Astrocyte (in vitro differentiated cells and primary cell): ENCODE measurements at regions not wholly inside any gene's neighbourhood (a gene's known extent, or its start where the extent isn't known, plus 50 kb on each side); places are given as distances from the start of the nearest gene placed in this dataset.

Experiments used
- DNase-seq: peaks from one replicate; pipeline ENCODE4 v3.0.0-alpha.2; 2010; ENCODE audit warnings: low read depth
- FAIRE-seq: peaks from 2 replicates; lab custom pipeline; 2011; peaks lifted over from hg19 to GRCh38; lab: Jason Lieb, UNC
- H2AFZ ChIP-seq: 2 replicates; pipeline ENCODE4 v1.6.0; 2012; ENCODE audit warnings: low read depth, low read length, inconsistent platforms
- H3K27ac ChIP-seq: 2 replicates; pipeline ENCODE4 v1.5.1; 2011; ENCODE audit warnings: low read depth, low read length, inconsistent platforms
- H3K27me3 ChIP-seq: 2 replicates; pipeline ENCODE4 v1.6.0; 2011; ENCODE audit warnings: low read length, inconsistent platforms; ENCODE audit not compliant: insufficient read depth
- H3K36me3 ChIP-seq: 2 replicates; pipeline ENCODE4 v1.5.1; 2011; ENCODE audit warnings: low read length, inconsistent platforms; ENCODE audit not compliant: insufficient read depth
- H3K4me1 ChIP-seq: 2 replicates; pipeline ENCODE4 v1.5.1; 2011; ENCODE audit warnings: low read length, inconsistent platforms; ENCODE audit not compliant: insufficient read depth
- H3K4me2 ChIP-seq: 2 replicates; pipeline ENCODE4 v1.6.0; 2012; ENCODE audit warnings: low read length, inconsistent platforms
- H3K4me3 ChIP-seq: 2 replicates; pipeline ENCODE4 v1.5.1; 2011; ENCODE audit warnings: low read depth, mild to moderate bottlenecking, low read length, inconsistent platforms; ENCODE audit not compliant: insufficient read depth
- H3K79me2 ChIP-seq: 2 replicates; pipeline ENCODE4 v1.6.0; 2012; ENCODE audit warnings: mild to moderate bottlenecking, low read length, inconsistent platforms; ENCODE audit not compliant: insufficient read depth
- H3K9ac ChIP-seq: 2 replicates; pipeline ENCODE4 v1.6.0; 2012; ENCODE audit warnings: mild to moderate bottlenecking, low read length, inconsistent platforms
- H3K9me3 ChIP-seq: 2 replicates; pipeline ENCODE4 v1.5.1; 2012; ENCODE audit warnings: low read depth, mild to moderate bottlenecking, low read length, inconsistent platforms; ENCODE audit not compliant: insufficient read depth
- H4K20me1 ChIP-seq: 2 replicates; pipeline ENCODE4 v1.6.0; 2012; ENCODE audit warnings: low read length, inconsistent platforms; ENCODE audit not compliant: insufficient read depth
- H3K27ac Mint-ChIP-seq: one replicate; pipeline ENCODE4 v1.8.0; 2021; ENCODE audit warnings: mild to moderate bottlenecking, mixed read lengths; ENCODE audit not compliant: unreplicated experiment
- H3K27me3 Mint-ChIP-seq: one replicate; pipeline ENCODE4 v1.8.0; 2021; ENCODE audit warnings: low read depth, mixed read lengths; ENCODE audit not compliant: unreplicated experiment
- H3K36me3 Mint-ChIP-seq: one replicate; pipeline ENCODE4 v1.8.0; 2021; ENCODE audit warnings: low read depth, mixed read lengths; ENCODE audit not compliant: unreplicated experiment
- H3K4me1 Mint-ChIP-seq: one replicate; pipeline ENCODE4 v1.8.0; 2021; ENCODE audit warnings: low read depth, mixed read lengths; ENCODE audit not compliant: unreplicated experiment
- H3K4me3 Mint-ChIP-seq: one replicate; pipeline ENCODE4 v1.8.0; 2021; ENCODE audit warnings: mild to moderate bottlenecking, moderate library complexity, mixed read lengths; ENCODE audit not compliant: unreplicated experiment
- H3K9me3 Mint-ChIP-seq: one replicate; pipeline ENCODE4 v1.8.0; 2021; ENCODE audit warnings: mild to moderate bottlenecking, mixed read lengths; ENCODE audit not compliant: unreplicated experiment
- EZH2 ChIP-seq: IDR thresholded peaks from 2 replicates; pipeline ENCODE4 v1.6.1; 2012; ENCODE audit warnings: mild to moderate bottlenecking, low read length, inconsistent platforms; ENCODE audit not compliant: insufficient read depth
- TF ChIP-seq, protein P1 (sequence below): IDR thresholded peaks from 2 replicates; pipeline ENCODE4 v1.5.1; 2011; ENCODE audit warnings: low read depth, mild to moderate bottlenecking, inconsistent platforms, low read length, moderate library complexity; ENCODE audit not compliant: insufficient read depth

DNA sequence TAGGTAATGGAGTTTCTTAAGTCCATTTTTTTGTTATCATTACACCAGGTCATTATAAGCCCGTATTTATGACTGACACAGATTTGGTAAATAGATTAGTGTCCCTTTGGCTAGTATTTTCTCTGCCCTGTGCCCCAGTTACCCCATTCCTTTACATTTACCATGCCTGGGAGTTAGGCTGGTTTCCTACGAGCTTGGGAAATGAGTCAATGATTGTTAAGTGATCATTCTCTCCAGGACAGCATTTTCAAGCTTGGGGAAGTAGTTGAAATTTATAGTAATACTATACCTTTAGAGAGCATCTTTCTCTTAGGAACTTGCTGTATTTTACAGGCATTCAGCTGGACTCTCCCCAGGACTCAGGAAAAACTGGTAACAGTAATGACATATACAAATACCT, 573.1 kb downstream of the TLE4 start:
- H3K4me3 ChIP-seq, result no peak overlapping the region
- H3K9ac ChIP-seq, result no peak overlapping the region
- H3K4me1 Mint-ChIP-seq, result peaks cover 2% of the 10 kb centered on the region
- H2AFZ ChIP-seq, result no peak overlapping the region
- no peaks in the 10 kb centered on the region for H3K9me3 ChIP-seq
- peaks cover 3% of the 10 kb centered on the region for H3K9me3 Mint-ChIP-seq
- no peaks in the 10 kb centered on the region for H3K27me3 ChIP-seq
- no peaks in the 10 kb centered on the region for H3K36me3 ChIP-seq
- no peaks in the 10 kb centered on the region for H3K36me3 Mint-ChIP-seq
- no peaks in the 10 kb centered on the region for H3K27me3 Mint-ChIP-seq
- H3K27ac ChIP-seq, result no peak overlapping the region
- H4K20me1 ChIP-seq, result no peaks in the 10 kb centered on the region
- no peaks in the 10 kb centered on the region for H3K4me1 ChIP-seq
- no peaks in the 10 kb centered on the region for H3K79me2 ChIP-seq
- no peak for DNase-seq
- TF ChIP-seq EZH2, result no peak
- TF ChIP-seq, protein P1, sequence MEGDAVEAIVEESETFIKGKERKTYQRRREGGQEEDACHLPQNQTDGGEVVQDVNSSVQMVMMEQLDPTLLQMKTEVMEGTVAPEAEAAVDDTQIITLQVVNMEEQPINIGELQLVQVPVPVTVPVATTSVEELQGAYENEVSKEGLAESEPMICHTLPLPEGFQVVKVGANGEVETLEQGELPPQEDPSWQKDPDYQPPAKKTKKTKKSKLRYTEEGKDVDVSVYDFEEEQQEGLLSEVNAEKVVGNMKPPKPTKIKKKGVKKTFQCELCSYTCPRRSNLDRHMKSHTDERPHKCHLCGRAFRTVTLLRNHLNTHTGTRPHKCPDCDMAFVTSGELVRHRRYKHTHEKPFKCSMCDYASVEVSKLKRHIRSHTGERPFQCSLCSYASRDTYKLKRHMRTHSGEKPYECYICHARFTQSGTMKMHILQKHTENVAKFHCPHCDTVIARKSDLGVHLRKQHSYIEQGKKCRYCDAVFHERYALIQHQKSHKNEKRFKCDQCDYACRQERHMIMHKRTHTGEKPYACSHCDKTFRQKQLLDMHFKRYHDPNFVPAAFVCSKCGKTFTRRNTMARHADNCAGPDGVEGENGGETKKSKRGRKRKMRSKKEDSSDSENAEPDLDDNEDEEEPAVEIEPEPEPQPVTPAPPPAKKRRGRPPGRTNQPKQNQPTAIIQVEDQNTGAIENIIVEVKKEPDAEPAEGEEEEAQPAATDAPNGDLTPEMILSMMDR, result no peak
- no peak for FAIRE-seq
- H3K27ac Mint-ChIP-seq, result no peak overlapping the region
- no peak overlapping the region for H3K4me2 ChIP-seq
- no peak overlapping the region for H3K4me3 Mint-ChIP-seq

DNA sequence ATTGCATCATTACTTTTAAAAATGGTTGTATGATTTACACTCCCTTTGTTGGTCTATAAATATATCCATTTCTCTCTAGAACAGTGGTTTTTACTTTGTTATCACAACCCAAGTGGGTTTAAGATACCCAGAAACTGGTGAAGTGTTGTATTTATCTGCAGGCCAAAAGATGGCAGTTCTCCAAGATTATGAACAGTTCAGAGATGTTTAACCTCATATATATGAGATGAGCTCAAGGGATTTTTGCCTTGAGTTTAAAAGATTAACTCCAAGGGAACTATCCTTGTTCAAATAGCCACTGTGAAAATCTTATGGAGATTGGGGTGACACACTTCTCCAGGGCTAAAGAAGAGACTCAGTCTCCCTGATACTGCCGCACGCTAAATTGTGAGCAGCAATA, 572.6 kb downstream of the TLE4 start:
- Mint-ChIP-seq H3K4me3 (no peak overlapping the region), H3K27me3 (no peaks in the 10 kb centered on the region), H3K4me1 (peaks cover 2% of the 10 kb centered on the region), H3K9me3 (no peaks in the 10 kb centered on the region), H3K36me3 (no peaks in the 10 kb centered on the region), H3K27ac (no peak overlapping the region)
- H3K4me3 ChIP-seq, result no peak overlapping the region
- no peak overlapping the region for H2AFZ ChIP-seq
- DNase-seq (no peak), FAIRE-seq (no peak)
- no peaks in the 10 kb centered on the region for H3K36me3 ChIP-seq
- H3K27ac ChIP-seq, result no peak overlapping the region
- H4K20me1 ChIP-seq, result no peaks in the 10 kb centered on the region
- no peaks in the 10 kb centered on the region for H3K27me3 ChIP-seq
- H3K4me2 ChIP-seq, result no peak overlapping the region
- H3K9me3 ChIP-seq, result no peaks in the 10 kb centered on the region
- no peak for TF ChIP-seq EZH2
- TF ChIP-seq, protein P1, result no peak
- H3K79me2 ChIP-seq, result no peaks in the 10 kb centered on the region
- H3K9ac ChIP-seq, result no peak overlapping the region
- H3K4me1 ChIP-seq, result no peaks in the 10 kb centered on the region

DNA sequence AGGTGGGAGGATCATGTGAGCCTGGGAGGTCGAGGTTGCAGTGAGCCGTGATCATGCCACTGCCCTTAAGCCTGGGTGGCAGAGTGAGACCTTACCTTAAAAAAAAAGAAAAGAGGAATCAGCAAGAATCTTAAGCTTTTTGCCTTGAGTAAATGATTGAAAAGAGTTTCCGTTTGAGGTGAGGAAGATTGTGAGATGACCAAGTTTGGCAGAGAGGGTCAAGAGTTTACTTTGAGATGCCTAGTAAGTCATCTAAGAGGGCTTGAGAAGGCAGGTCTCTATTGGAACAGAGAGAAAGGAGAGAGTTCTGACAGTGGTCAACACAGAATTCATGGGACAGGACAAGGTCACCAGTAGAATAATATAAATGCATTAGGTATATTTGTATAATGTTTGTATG, 572.1 kb downstream of the TLE4 start:
- H3K79me2 ChIP-seq, result no peaks in the 10 kb centered on the region
- H3K27ac Mint-ChIP-seq, result no peak overlapping the region
- TF ChIP-seq, protein P1, result no peak
- TF ChIP-seq EZH2, result no peak

More for the DNA sequence above, 572.1 kb downstream of the TLE4 start:
- Mint-ChIP-seq H3K36me3 (no peaks in the 10 kb centered on the region), H3K4me1 (peaks cover 2% of the 10 kb centered on the region), H3K9me3 (no peaks in the 10 kb centered on the region), H3K27me3 (no peaks in the 10 kb centered on the region), H3K4me3 (no peak overlapping the region)
- Histone ChIP-seq H3K27me3 (no peaks in the 10 kb centered on the region), H3K4me2 (no peak overlapping the region), H3K4me1 (no peaks in the 10 kb centered on the region), H4K20me1 (no peaks in the 10 kb centered on the region), H3K4me3 (no peak overlapping the region), H3K9ac (no peak overlapping the region), H3K27ac (no peak overlapping the region), H2AFZ (no peak overlapping the region), H3K36me3 (no peaks in the 10 kb centered on the region), H3K9me3 (no peaks in the 10 kb centered on the region)
- DNase-seq (no peak), FAIRE-seq (no peak)
